ENCODE measurements at regions not wholly inside any gene's neighbourhood (a gene's known extent, or its start where the extent isn't known, plus 50 kb on each side); places are given as distances from the start of the nearest gene placed in this dataset.

DNA sequence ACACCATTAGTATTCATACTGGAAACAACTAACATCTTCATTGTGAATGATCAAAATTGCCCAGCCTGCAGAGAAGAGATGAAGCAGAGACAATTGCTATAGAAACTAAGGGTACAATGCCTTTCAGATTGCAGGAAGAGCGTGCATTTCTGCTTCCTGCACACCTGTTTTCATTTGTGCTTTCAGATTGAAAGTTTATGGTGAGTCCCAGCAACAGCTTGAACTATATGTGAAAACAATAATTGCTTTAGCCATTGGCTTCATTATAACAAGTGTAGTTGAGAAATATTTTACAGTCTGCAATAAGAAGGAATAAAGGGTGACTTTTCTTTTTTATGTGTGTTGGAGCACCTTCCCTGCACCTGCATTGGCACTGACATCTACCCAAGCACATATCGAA lies 136.3 kb downstream of the CD8B2 start:
- H3K27me3 Mint-ChIP-seq (ENCODE audit: low read depth in 3 of 3) = peaks cover 0 to 2% (median 0%) of the 10 kb centered on the region in 3 donors
- no peak overlapping the region for H3K4me3 Mint-ChIP-seq
- TF ChIP-seq CTCF (IDR thresholded peaks at IDR 0.05) = no peak

GRCh38 chr2:106624787-106625380 lies 137.7 kb downstream of the CD8B2 start:
- no peaks in the 10 kb centered on the region for H3K36me3 ChIP-seq (replicated peaks in 1 of 2; ENCODE audit: control insufficient read depth in 1 of 2, insufficient read depth in 2 of 2, low read length in 2 of 2)
- H2AFZ ChIP-seq (ENCODE audit: insufficient read depth, low read depth, low read length, poor library complexity, severe bottlenecking) = no peak overlapping the region
- peaks cover 10 to 26% (median 21%) of the 10 kb centered on the region in 7 donors for H3K9me3 Mint-ChIP-seq
- H4K20me1 ChIP-seq (ENCODE audit: insufficient read depth, low read length) = no peaks in the 10 kb centered on the region
- H3K4me1 Mint-ChIP-seq = no peaks in the 10 kb centered on the region
- no peaks in the 10 kb centered on the region for H3K36me3 Mint-ChIP-seq
- H3K4me3 ChIP-seq (replicated peaks in 1 of 3; ENCODE audit: low read depth in 2 of 3, low read length in 3 of 3) = no peak overlapping the region
- no CpG with 5 or more reads among the region's 2 CpGs for WGBS (ENCODE audit: insufficient coverage)
- peaks cover 15 to 22% of the 10 kb centered on the region in 2 donors for H3K9me3 ChIP-seq (replicated peaks in 1 of 2; ENCODE audit: control insufficient read depth in 1 of 2, insufficient read depth in 1 of 2, low read length in 2 of 2)
- H3K27ac Mint-ChIP-seq = peak overlapping the region in 1 of 7 donors; percentile 11
- no peak overlapping the region for H3K9ac ChIP-seq (ENCODE audit: insufficient read depth, low read length, poor library complexity, severe bottlenecking)
- peaks cover 0 to 3% (median 0%) of the 10 kb centered on the region in 3 donors for H3K27me3 Mint-ChIP-seq (ENCODE audit: low read depth in 3 of 3)
- TF ChIP-seq CTCF (IDR thresholded peaks at IDR 0.05) = no peak
- H3K4me2 ChIP-seq (replicated peaks; ENCODE audit: extremely low read depth, low read length, poor library complexity, severe bottlenecking) = no peak overlapping the region
- intact Hi-C loops (cut with micrococcal nuclease) = no loop called here
- H3K4me1 ChIP-seq (ENCODE audit: control insufficient read depth in 1 of 2, insufficient read depth in 2 of 2, low read length in 2 of 2) = no peaks in the 10 kb centered on the region
- DNase-seq = no peak
- H3K27me3 ChIP-seq (ENCODE audit: control insufficient read depth in 2 of 2, insufficient read depth in 2 of 2, low read length in 2 of 2) = no peaks in the 10 kb centered on the region
- no peak overlapping the region for H3K4me3 Mint-ChIP-seq
- no peaks in the 10 kb centered on the region for H3K79me2 ChIP-seq (ENCODE audit: insufficient read depth, low read length)
- no peak overlapping the region for H3K27ac ChIP-seq (ENCODE audit: low read depth in 1 of 2, low read length in 2 of 2)

More for the DNA sequence above, 136.3 kb downstream of the CD8B2 start:
- H3K9me3 Mint-ChIP-seq = peaks cover 2 to 19% (median 14%) of the 10 kb centered on the region in 7 donors
- H3K4me1 Mint-ChIP-seq = no peaks in the 10 kb centered on the region
- Histone ChIP-seq H3K36me3 (replicated peaks in 1 of 2; ENCODE audit: control insufficient read depth in 1 of 2, insufficient read depth in 2 of 2, low read length in 2 of 2) (no peaks in the 10 kb centered on the region), H3K4me3 (replicated peaks in 1 of 3; ENCODE audit: low read depth in 2 of 3, low read length in 3 of 3) (no peak overlapping the region), H3K27ac (ENCODE audit: low read depth in 1 of 2, low read length in 2 of 2) (no peak overlapping the region), H3K9me3 (replicated peaks in 1 of 2; ENCODE audit: control insufficient read depth in 1 of 2, insufficient read depth in 1 of 2, low read length in 2 of 2) (peaks cover 11 to 13% of the 10 kb centered on the region in 2 donors), H3K79me2 (ENCODE audit: insufficient read depth, low read length) (no peaks in the 10 kb centered on the region), H2AFZ (ENCODE audit: insufficient read depth, low read depth, low read length, poor library complexity, severe bottlenecking) (no peak overlapping the region), H4K20me1 (ENCODE audit: insufficient read depth, low read length) (no peaks in the 10 kb centered on the region), H3K27me3 (ENCODE audit: control insufficient read depth in 2 of 2, insufficient read depth in 2 of 2, low read length in 2 of 2) (no peaks in the 10 kb centered on the region), H3K4me2 (replicated peaks; ENCODE audit: extremely low read depth, low read length, poor library complexity, severe bottlenecking) (no peak overlapping the region), H3K4me1 (ENCODE audit: control insufficient read depth in 1 of 2, insufficient read depth in 2 of 2, low read length in 2 of 2) (no peaks in the 10 kb centered on the region), H3K9ac (ENCODE audit: insufficient read depth, low read length, poor library complexity, severe bottlenecking) (no peak overlapping the region)
- no peak for DNase-seq
- no peaks in the 10 kb centered on the region for H3K36me3 Mint-ChIP-seq
- H3K27ac Mint-ChIP-seq = no peak overlapping the region
- intact Hi-C loops (cut with micrococcal nuclease) = no loop called here
- 63% methylated on average over 1 of the region's 2 CpGs for WGBS (ENCODE audit: insufficient coverage)
